C4-2B (cell line): ENCODE measurements at regions not wholly inside any gene's neighbourhood (a gene's known extent, or its start where the extent isn't known, plus 50 kb on each side); places are given as distances from the start of the nearest gene placed in this dataset.

ENCODE experiments used
- CTCF ChIP-seq: fragments of 450-650 bp; conservative IDR thresholded peaks from 2 replicates; pipeline ENCODE4 v1.5.1; 2017; ENCODE audit warnings: mild to moderate bottlenecking
- ZFX ChIP-seq: fragments of 450-650 bp; IDR thresholded peaks from 2 replicates; pipeline ENCODE4 v1.6.1; 2017

GRCh38 chr10:106380706-106381105 is 783.8 kb downstream of the SORCS1 start:
- no peak for TF ChIP-seq CTCF
- no peak for TF ChIP-seq ZFX
